ENCODE measurements at regions not wholly inside any gene's neighbourhood (a gene's known extent, or its start where the extent isn't known, plus 50 kb on each side); places are given as distances from the start of the nearest gene placed in this dataset.

GRCh38 chr2:65835975-65836549 lies 403.7 kb upstream of the SPRED2 start:
- Mint-ChIP-seq H3K27me3 (no peaks in the 10 kb centered on the region), H3K27ac (no peak overlapping the region), H3K4me3 (no peak overlapping the region), H3K9me3 (peaks cover 3% of the 10 kb centered on the region), H3K4me1 (ENCODE audit: low read depth) (no peaks in the 10 kb centered on the region), H3K36me3 (ENCODE audit: low read depth) (no peaks in the 10 kb centered on the region)
- no peak for DNase-seq

GRCh38 chr2:65834771-65835475 lies 402.5 kb upstream of the SPRED2 start:
- Mint-ChIP-seq H3K9me3 (no peaks in the 10 kb centered on the region), H3K4me3 (no peak overlapping the region), H3K36me3 (ENCODE audit: low read depth) (no peaks in the 10 kb centered on the region), H3K4me1 (ENCODE audit: low read depth) (no peaks in the 10 kb centered on the region), H3K27me3 (no peaks in the 10 kb centered on the region), H3K27ac (no peak overlapping the region)
- DNase-seq: no peak

DNA sequence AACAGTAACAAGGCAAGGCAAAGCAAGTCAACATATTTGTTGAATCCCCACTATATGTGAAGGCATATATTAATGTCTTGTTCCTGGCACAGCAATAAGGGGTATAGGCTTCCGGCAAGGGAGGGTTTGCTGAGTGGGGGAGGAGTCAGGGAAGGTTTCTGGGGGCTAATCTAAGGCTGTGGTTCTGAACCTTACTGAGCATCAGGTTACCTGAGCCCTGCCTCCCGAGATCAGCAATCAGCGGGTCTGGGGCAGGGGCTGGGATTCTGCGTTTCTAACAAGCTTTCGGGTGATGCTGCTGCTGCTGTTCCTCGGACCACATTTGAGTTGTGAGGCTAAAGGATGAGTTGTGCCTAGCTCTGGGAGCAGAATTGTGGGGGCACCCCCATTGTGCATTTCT lies 401.7 kb upstream of the SPRED2 start:
- no peaks in the 10 kb centered on the region for H3K36me3 Mint-ChIP-seq (ENCODE audit: low read depth)
- H3K27me3 Mint-ChIP-seq: no peaks in the 10 kb centered on the region
- H3K9me3 Mint-ChIP-seq: no peaks in the 10 kb centered on the region
- no peaks in the 10 kb centered on the region for H3K4me1 Mint-ChIP-seq (ENCODE audit: low read depth)
- no peak for DNase-seq
- H3K4me3 Mint-ChIP-seq: no peak overlapping the region
- H3K27ac Mint-ChIP-seq: no peak overlapping the region

DNA sequence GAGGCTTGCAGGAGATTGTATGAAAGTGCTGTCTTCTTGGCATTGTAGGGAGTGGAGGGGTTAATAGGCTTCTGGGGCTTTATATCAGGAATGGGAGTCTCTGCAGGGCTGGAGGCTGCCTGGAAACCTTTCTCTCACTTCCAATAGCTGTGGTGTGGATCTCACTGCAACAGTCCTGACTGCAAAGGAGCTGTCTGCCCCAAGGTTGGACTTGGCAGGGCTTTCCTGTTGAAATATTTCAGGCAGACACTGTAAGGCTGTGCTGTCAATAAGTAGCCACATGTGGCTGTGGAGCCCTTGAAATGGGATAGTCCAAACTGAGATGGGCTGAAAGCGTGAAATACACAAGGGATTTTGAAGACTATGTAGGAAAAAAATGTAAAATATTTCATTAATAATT lies 399.1 kb upstream of the SPRED2 start:
- no peak for DNase-seq
- H3K36me3 Mint-ChIP-seq (ENCODE audit: low read depth): no peaks in the 10 kb centered on the region
- no peaks in the 10 kb centered on the region for H3K27me3 Mint-ChIP-seq
- H3K4me1 Mint-ChIP-seq (ENCODE audit: low read depth): no peaks in the 10 kb centered on the region
- no peaks in the 10 kb centered on the region for H3K9me3 Mint-ChIP-seq
- no peak overlapping the region for H3K27ac Mint-ChIP-seq
- H3K4me3 Mint-ChIP-seq: no peak overlapping the region

- H3K36me3 Mint-ChIP-seq (ENCODE audit: low read depth): no peaks in the 10 kb centered on the region
Observed at GRCh38 chr2:65826567-65826966, 394.2 kb upstream of the SPRED2 start.

GRCh38 chr2:65823511-65823910 lies 391.1 kb upstream of the SPRED2 start:
- H3K27ac Mint-ChIP-seq: no peak overlapping the region
- no peak for DNase-seq
- no peaks in the 10 kb centered on the region for H3K27me3 Mint-ChIP-seq
- H3K9me3 Mint-ChIP-seq: no peaks in the 10 kb centered on the region
- no peak overlapping the region for H3K4me3 Mint-ChIP-seq
- no peaks in the 10 kb centered on the region for H3K36me3 Mint-ChIP-seq (ENCODE audit: low read depth)
- no peaks in the 10 kb centered on the region for H3K4me1 Mint-ChIP-seq (ENCODE audit: low read depth)

More at GRCh38 chr2:65826567-65826966, 394.2 kb upstream of the SPRED2 start:
- Mint-ChIP-seq H3K4me3 (no peak overlapping the region), H3K9me3 (no peaks in the 10 kb centered on the region), H3K27me3 (no peaks in the 10 kb centered on the region), H3K4me1 (ENCODE audit: low read depth) (no peaks in the 10 kb centered on the region), H3K27ac (no peak overlapping the region)
- DNase-seq: no peak

- no peak for DNase-seq
- Mint-ChIP-seq H3K4me1 (ENCODE audit: low read depth) (no peaks in the 10 kb centered on the region), H3K27me3 (no peaks in the 10 kb centered on the region), H3K4me3 (no peak overlapping the region), H3K9me3 (no peaks in the 10 kb centered on the region), H3K27ac (no peak overlapping the region), H3K36me3 (ENCODE audit: low read depth) (no peaks in the 10 kb centered on the region)
Observed at GRCh38 chr2:65820454-65820853, 388.1 kb upstream of the SPRED2 start.

DNA sequence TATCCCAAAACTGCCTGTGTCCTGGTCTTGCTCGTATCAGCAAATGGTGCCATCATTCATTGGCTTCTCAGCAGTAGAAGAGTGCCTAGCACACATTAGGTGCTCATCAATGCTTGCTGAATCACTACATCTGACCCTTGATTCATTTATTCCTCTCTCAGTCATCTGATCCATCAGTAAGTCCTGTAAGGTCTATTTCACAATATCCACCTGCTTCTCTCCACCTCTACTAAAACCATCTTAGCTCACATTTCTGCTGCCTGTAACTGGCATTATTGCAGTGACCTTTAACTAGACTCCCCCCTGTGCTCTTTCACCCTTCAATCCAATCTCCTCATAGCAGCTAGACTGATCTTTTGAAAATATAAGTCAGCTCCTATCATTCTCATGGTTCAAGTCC lies 387.6 kb upstream of the SPRED2 start:
- no peak overlapping the region for H3K27ac Mint-ChIP-seq
- H3K36me3 Mint-ChIP-seq (ENCODE audit: low read depth): no peaks in the 10 kb centered on the region
- H3K4me1 Mint-ChIP-seq (ENCODE audit: low read depth): no peaks in the 10 kb centered on the region
- no peaks in the 10 kb centered on the region for H3K27me3 Mint-ChIP-seq
- no peak for DNase-seq
- H3K4me3 Mint-ChIP-seq: no peak overlapping the region
- no peaks in the 10 kb centered on the region for H3K9me3 Mint-ChIP-seq

GRCh38 chr2:65818873-65819451 lies 386.6 kb upstream of the SPRED2 start:
- H3K36me3 Mint-ChIP-seq (ENCODE audit: low read depth): no peaks in the 10 kb centered on the region
- H3K27ac Mint-ChIP-seq: no peak overlapping the region
- no peak overlapping the region for H3K4me3 Mint-ChIP-seq
- H3K4me1 Mint-ChIP-seq (ENCODE audit: low read depth): no peaks in the 10 kb centered on the region
- no peaks in the 10 kb centered on the region for H3K9me3 Mint-ChIP-seq
- no peaks in the 10 kb centered on the region for H3K27me3 Mint-ChIP-seq
- DNase-seq: no peak

- Mint-ChIP-seq H3K9me3 (no peaks in the 10 kb centered on the region), H3K4me3 (no peak overlapping the region), H3K36me3 (ENCODE audit: low read depth) (no peaks in the 10 kb centered on the region), H3K27ac (no peak overlapping the region), H3K4me1 (ENCODE audit: low read depth) (no peaks in the 10 kb centered on the region), H3K27me3 (no peaks in the 10 kb centered on the region)
- no peak for DNase-seq
Observed at GRCh38 chr2:65813631-65814173, 381.3 kb upstream of the SPRED2 start.

- Mint-ChIP-seq H3K27ac (no peak overlapping the region), H3K4me1 (ENCODE audit: low read depth) (no peaks in the 10 kb centered on the region), H3K9me3 (peaks cover 2% of the 10 kb centered on the region), H3K27me3 (no peaks in the 10 kb centered on the region), H3K36me3 (ENCODE audit: low read depth) (no peaks in the 10 kb centered on the region), H3K4me3 (no peak overlapping the region)
- DNase-seq: no peak
Observed at GRCh38 chr2:65812887-65813286, 380.5 kb upstream of the SPRED2 start.

- H3K9me3 Mint-ChIP-seq: peaks cover 14% of the 10 kb centered on the region
- H3K36me3 Mint-ChIP-seq (ENCODE audit: low read depth): no peaks in the 10 kb centered on the region
- H3K27ac Mint-ChIP-seq: no peak overlapping the region
- DNase-seq: no peak
- no peaks in the 10 kb centered on the region for H3K27me3 Mint-ChIP-seq
- H3K4me3 Mint-ChIP-seq: no peak overlapping the region
- no peaks in the 10 kb centered on the region for H3K4me1 Mint-ChIP-seq (ENCODE audit: low read depth)
Observed at GRCh38 chr2:65807942-65808341, 375.5 kb upstream of the SPRED2 start.

- no peaks in the 10 kb centered on the region for H3K36me3 Mint-ChIP-seq (ENCODE audit: low read depth)
- H3K9me3 Mint-ChIP-seq: peaks cover 14% of the 10 kb centered on the region
- no peak overlapping the region for H3K27ac Mint-ChIP-seq
- no peaks in the 10 kb centered on the region for H3K27me3 Mint-ChIP-seq
- H3K4me3 Mint-ChIP-seq: no peak overlapping the region
- no peak for DNase-seq
- no peaks in the 10 kb centered on the region for H3K4me1 Mint-ChIP-seq (ENCODE audit: low read depth)
Observed at GRCh38 chr2:65804777-65805176, 372.4 kb upstream of the SPRED2 start.

DNA sequence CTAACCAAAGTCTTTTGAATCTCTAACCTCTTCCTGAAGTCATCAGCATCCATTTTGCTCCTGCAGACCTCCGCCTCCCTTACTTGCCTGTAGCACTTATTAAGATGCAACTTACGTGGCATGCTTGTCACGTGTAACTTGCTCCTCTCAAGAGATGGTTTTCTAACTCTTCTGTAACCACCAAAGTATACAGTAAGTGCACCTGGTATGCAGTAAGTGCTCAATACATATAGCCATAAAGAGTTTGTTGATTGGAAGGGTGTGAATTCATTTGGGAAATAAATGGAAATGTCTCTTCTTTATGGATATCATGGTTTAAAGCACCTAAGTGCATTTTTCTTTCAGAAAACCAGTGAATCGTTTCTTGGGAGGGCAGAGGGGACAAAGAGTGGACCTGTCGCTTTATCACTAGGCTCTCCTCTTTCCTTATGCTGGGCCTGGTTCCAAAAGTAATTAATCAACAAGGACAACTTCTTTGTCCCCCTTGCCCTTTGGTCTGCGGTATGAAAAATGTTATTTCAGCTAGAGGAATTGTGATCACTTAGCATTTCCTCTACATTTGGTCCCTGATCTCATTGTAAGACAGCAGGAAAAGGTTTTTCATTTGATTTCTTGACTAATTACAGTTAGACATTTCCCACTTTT lies 370.0 kb upstream of the SPRED2 start:
- Mint-ChIP-seq H3K27ac (no peak overlapping the region), H3K4me1 (ENCODE audit: low read depth) (no peaks in the 10 kb centered on the region), H3K36me3 (ENCODE audit: low read depth) (no peaks in the 10 kb centered on the region), H3K4me3 (no peak overlapping the region), H3K27me3 (no peaks in the 10 kb centered on the region), H3K9me3 (peaks cover 10% of the 10 kb centered on the region)
- DNase-seq: no peak

GRCh38 chr2:65800998-65801397 lies 368.6 kb upstream of the SPRED2 start:
- H3K4me1 Mint-ChIP-seq (ENCODE audit: low read depth): no peaks in the 10 kb centered on the region
- H3K27ac Mint-ChIP-seq: no peak overlapping the region
- no peak overlapping the region for H3K4me3 Mint-ChIP-seq
- no peaks in the 10 kb centered on the region for H3K27me3 Mint-ChIP-seq
- no peak for DNase-seq
- no peaks in the 10 kb centered on the region for H3K36me3 Mint-ChIP-seq (ENCODE audit: low read depth)
- peaks cover 6% of the 10 kb centered on the region for H3K9me3 Mint-ChIP-seq

All from activated T-cell treated with anti-CD3 and anti-CD28 coated beads, Interleukin-2, amount 50 U/mL, for 24 hours (primary cell).